Coronary artery (tissue), 2 donors: ENCODE measurements at regions not wholly inside any gene's neighbourhood (a gene's known extent, or its start where the extent isn't known, plus 50 kb on each side); places are given as distances from the start of the nearest gene placed in this dataset.

Source experiments
- DNase-seq: peaks from one replicate; pipeline ENCODE4 v3.0.0-alpha.2; 2017; ENCODE audit warnings: low spot score
- H3K27ac ChIP-seq, 2 donors: fragments of 200-600 bp; sonication (generic); one replicate each; pipeline ENCODE4 v1.5.1; 2016 to 2019
- H3K4me3 ChIP-seq: fragments of 200-600 bp; sonication (generic); 2 replicates; pipeline ENCODE4 v1.5.1; 2016; ENCODE audit warnings: mild to moderate bottlenecking, moderate library complexity
- TF ChIP-seq, protein P1 (sequence below): fragments of 200-600 bp; sonication (generic); IDR thresholded peaks from one replicate; pipeline ENCODE4 v1.5.1; 2019; ENCODE audit warnings: antibody characterized with exemption

DNA sequence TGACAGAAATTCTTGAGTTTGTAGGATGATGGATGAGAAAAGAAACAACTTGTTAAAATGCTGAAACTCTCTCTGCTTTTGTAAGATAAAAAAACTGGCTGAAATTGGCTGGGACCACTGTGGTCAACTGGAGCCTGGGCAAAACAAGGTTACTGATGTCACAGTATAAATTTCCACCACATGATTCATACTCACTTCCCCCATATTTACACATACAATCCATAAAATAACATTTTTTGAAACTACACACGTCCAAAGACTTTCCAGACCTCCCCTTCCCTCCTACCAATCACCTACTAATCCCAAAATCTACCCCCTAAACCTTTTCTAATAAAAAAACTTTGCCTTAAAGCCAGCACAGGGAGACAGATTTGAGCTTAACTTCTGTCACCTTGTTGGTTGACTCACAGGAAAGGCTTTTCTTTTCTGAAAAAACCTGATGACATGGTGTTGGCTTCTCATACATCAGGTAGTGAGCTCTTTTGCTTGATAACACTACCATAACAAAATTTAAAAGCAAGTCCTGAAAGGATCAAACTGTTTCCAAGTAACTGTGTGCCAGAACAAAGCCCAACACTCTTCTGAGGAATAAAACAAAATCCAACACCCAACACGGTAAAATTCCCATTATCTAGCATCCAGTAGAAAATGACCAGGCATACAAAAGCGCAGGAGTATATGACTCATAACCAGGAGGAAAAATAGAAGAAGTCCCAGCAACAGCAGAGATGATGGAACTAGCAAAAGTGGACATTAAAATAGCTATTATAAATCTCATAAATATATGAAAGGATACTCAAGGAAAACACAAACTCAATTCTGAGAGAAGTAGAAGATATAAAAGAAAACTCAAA is 87.3 kb upstream of the SNRK start:
- Histone ChIP-seq H3K27ac (no peak overlapping the region), H3K4me3 (no peak overlapping the region)
- no peak for DNase-seq
- TF ChIP-seq, protein P1, sequence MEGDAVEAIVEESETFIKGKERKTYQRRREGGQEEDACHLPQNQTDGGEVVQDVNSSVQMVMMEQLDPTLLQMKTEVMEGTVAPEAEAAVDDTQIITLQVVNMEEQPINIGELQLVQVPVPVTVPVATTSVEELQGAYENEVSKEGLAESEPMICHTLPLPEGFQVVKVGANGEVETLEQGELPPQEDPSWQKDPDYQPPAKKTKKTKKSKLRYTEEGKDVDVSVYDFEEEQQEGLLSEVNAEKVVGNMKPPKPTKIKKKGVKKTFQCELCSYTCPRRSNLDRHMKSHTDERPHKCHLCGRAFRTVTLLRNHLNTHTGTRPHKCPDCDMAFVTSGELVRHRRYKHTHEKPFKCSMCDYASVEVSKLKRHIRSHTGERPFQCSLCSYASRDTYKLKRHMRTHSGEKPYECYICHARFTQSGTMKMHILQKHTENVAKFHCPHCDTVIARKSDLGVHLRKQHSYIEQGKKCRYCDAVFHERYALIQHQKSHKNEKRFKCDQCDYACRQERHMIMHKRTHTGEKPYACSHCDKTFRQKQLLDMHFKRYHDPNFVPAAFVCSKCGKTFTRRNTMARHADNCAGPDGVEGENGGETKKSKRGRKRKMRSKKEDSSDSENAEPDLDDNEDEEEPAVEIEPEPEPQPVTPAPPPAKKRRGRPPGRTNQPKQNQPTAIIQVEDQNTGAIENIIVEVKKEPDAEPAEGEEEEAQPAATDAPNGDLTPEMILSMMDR: no peak

DNA sequence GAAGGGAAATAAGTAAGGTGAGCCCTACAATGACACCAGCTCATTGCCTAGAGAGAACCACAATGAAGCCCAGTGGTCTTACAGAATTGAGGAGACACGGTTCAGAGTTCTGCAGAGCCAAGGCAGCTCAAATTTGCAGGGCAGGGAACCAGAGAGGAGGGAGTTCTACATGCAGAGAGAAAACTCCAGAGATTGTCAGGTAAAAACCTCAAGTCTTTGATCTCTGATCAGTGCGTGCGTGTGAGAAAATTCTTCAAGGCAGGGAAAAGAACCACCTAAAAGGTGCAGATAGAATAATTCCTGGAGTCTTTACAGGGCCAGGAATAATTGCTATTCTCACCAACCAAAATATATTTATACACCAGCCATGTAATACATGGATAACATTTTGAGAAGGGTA is 88.0 kb upstream of the SNRK start:
- no peak overlapping the region for H3K4me3 ChIP-seq
- no peak overlapping the region for H3K27ac ChIP-seq
- TF ChIP-seq, protein P1: no peak
- DNase-seq: no peak

DNA sequence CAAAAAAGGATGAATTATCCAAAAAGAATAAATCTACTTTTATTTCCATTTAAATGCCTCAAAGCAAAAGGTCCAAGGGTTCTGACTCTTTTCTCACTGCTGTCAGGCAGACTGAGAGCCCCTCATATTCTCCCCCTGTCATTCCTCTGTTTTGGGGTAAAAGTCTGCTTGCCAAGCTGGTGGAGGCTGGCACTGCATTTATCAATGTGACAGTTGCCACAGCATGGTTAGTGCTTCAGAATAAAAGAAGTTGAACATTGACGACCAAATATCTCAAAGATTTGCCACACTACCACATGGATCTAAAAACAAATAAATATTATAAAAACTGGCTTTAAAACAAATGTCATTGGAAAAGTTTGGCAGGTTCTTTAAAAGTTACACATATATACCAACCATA is 89.2 kb upstream of the SNRK start:
- H3K27ac ChIP-seq: no peak overlapping the region
- H3K4me3 ChIP-seq: no peak overlapping the region
- TF ChIP-seq, protein P1: no peak
- DNase-seq: no peak

DNA sequence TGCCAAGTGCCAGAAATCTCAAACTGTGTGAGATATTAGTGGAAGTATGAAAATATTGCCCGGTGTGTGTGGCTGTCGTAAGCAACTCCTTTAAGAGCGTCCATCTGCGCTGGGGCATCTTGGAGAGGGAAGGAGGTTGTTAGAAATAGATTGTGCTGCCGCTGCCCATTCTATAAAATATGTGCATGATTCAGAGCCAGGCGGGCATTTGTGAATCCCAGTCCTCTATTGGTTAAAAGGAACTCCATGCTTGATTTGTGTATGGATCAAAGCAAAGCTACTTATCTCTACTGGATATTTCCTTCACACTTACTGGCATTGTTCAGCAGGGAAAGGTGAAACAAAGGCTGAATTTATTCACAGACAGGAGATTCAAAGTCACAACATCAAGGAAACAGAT is 89.6 kb upstream of the SNRK start:
- Histone ChIP-seq H3K27ac (no peak overlapping the region), H3K4me3 (no peak overlapping the region)
- no peak for DNase-seq
- TF ChIP-seq, protein P1: no peak

DNA sequence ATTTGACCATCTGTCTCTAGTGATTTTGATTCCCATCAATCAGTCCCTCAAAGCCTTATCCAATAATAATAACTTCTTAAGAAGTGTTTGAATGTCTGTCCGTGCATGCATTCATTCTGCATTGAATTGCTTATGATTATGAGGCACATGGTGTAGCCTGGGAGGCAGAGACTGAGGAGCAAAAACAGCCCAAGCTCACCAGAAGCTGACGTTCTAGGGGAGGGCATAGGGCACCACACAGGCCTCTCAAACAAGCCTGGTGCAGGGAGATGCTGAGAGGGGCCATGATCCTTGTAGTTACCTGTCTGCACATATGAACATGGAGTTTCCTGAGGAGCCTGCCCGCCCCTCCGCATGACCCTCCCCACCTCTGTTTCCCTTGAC is 89.2 kb upstream of the POMGNT2 start:
- TF ChIP-seq, protein P1: no peak
- H3K4me3 ChIP-seq: no peak overlapping the region
- no peak overlapping the region for H3K27ac ChIP-seq
- DNase-seq: no peak

DNA sequence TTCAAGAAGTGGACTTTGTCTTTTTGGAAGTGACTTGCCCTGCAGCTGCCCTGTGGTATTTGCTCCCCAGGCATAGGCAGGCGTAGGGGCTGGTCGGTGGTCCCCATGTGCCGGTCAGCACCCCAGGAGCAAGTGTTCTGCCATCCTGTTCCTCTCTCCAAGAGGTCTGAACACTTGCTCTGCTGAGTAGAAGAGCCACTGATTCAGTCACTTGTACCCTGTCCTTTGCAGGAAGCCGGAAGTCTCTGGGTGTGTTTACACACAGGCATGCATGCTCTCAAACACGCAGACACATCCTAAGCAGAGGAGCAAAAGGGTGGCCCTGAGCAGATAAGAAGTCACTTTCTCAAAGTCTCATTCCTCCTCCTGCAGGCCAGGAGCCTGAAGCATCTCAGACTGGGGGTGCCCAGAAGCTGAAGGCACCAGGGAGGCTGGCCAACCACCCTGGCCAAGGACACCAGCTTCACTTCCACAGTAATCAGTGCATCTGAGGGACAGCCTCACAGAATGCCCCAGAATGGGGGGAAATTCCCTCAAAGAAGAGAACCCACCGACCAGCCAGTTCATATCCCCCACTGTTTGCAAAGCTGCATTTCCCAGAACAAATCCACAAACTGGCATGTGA is 88.7 kb upstream of the POMGNT2 start:
- Histone ChIP-seq H3K27ac (no peak overlapping the region), H3K4me3 (no peak overlapping the region)

More for the DNA sequence above, 88.7 kb upstream of the POMGNT2 start:
- DNase-seq: no peak
- TF ChIP-seq, protein P1: no peak
